NCI-H446 (cell line): ENCODE measurements at regions not wholly inside any gene's neighbourhood (a gene's known extent, or its start where the extent isn't known, plus 50 kb on each side); places are given as distances from the start of the nearest gene placed in this dataset.
"Not testable (repeated sequence)": the region's sequence is repeated elsewhere in the genome, so short reads cannot be mapped to it uniquely, and the experiment has no call there.

Experiments
- DNase-seq, 2 experiments: peaks; one replicate each; lab custom pipeline; 2025; lab: John Stamatoyannopoulos, UW

GRCh38 chr11:80699406-80700177 lies 1258.8 kb upstream of the TENM4 start:
- not testable (repeated sequence) for DNase-seq

- no peak for DNase-seq
These were observed 1257.8 kb upstream of the TENM4 start for GRCh38 chr11:80698637-80699036.

GRCh38 chr11:80694385-80694784 lies 1253.6 kb upstream of the TENM4 start:
- DNase-seq: no peak

GRCh38 chr11:80687941-80688340 lies 1247.1 kb upstream of the TENM4 start:
- no peak for DNase-seq

- no peak for DNase-seq
These were observed 1246.1 kb upstream of the TENM4 start for GRCh38 chr11:80686889-80687288.

GRCh38 chr11:80673566-80673965 lies 1232.7 kb upstream of the TENM4 start:
- DNase-seq: no peak

- no peak for DNase-seq
These were observed 1228.8 kb upstream of the TENM4 start for GRCh38 chr11:80669620-80670019.

GRCh38 chr11:80668039-80668438 lies 1227.2 kb upstream of the TENM4 start:
- DNase-seq: no peak

- no peak for DNase-seq
These were observed 1215.0 kb upstream of the TENM4 start for GRCh38 chr11:80655834-80656233.

GRCh38 chr11:80650966-80651365 lies 1210.1 kb upstream of the TENM4 start:
- DNase-seq: no peak

- no peak for DNase-seq
These were observed 1208.4 kb upstream of the TENM4 start for GRCh38 chr11:80649186-80649585.

- no peak for DNase-seq
These were observed 1197.5 kb upstream of the TENM4 start for GRCh38 chr11:80638296-80638695.

GRCh38 chr11:80637571-80637970 lies 1196.7 kb upstream of the TENM4 start:
- no peak for DNase-seq

GRCh38 chr11:80636999-80637398 lies 1196.2 kb upstream of the TENM4 start:
- no peak for DNase-seq

GRCh38 chr11:80635178-80635577 lies 1194.3 kb upstream of the TENM4 start:
- no peak for DNase-seq

GRCh38 chr11:80632691-80633090 lies 1191.9 kb upstream of the TENM4 start:
- no peak for DNase-seq

- DNase-seq: no peak
These were observed 1191.3 kb upstream of the TENM4 start for GRCh38 chr11:80632156-80632555.

GRCh38 chr11:80629466-80629865 lies 1188.6 kb upstream of the TENM4 start:
- no peak for DNase-seq

GRCh38 chr11:80627364-80627763 lies 1186.5 kb upstream of the TENM4 start:
- no peak for DNase-seq

GRCh38 chr11:80626721-80627120 lies 1185.9 kb upstream of the TENM4 start:
- no peak for DNase-seq

GRCh38 chr11:80625563-80625962 lies 1184.7 kb upstream of the TENM4 start:
- DNase-seq: no peak

GRCh38 chr11:80621871-80622270 lies 1181.0 kb upstream of the TENM4 start:
- no peak for DNase-seq

- DNase-seq: no peak
These were observed 1180.0 kb upstream of the TENM4 start for GRCh38 chr11:80620867-80621266.

GRCh38 chr11:80617156-80617555 lies 1176.3 kb upstream of the TENM4 start:
- no peak for DNase-seq
